HL-60 (cell line): ENCODE measurements at regions not wholly inside any gene's neighbourhood (a gene's known extent, or its start where the extent isn't known, plus 50 kb on each side); places are given as distances from the start of the nearest gene placed in this dataset.

ENCODE experiments used
- CTCF ChIP-seq: IDR thresholded peaks from one replicate; pipeline ENCODE4 v1.5.1; 2011; ENCODE audit warnings: low read length, control low read depth, inconsistent platforms; ENCODE audit not compliant: insufficient read depth
- POLR2AphosphoS5 ChIP-seq: IDR thresholded peaks from 2 replicates; pipeline ENCODE4 v1.6.1; 2012; ENCODE audit warnings: low read depth

- TF ChIP-seq CTCF, result no peak
- no peak for TF ChIP-seq POLR2AphosphoS5
Observed at GRCh38 chr18:77990131-77990530, 740.5 kb downstream of the GALR1 start.
